Neural progenitor cell (in vitro differentiated cells): ENCODE measurements at regions not wholly inside any gene's neighbourhood (a gene's known extent, or its start where the extent isn't known, plus 50 kb on each side); places are given as distances from the start of the nearest gene placed in this dataset.

Experiments
- DNase-seq: peaks from one replicate; pipeline ENCODE4 v3.0.0-alpha.2; 2016; ENCODE audit warnings: low spot score
- H2AFZ ChIP-seq: fragments of 200-600 bp; sonication (generic); replicated peaks from 2 replicates; pipeline ENCODE4 v1.6.1; 2016; ENCODE audit warnings: antibody characterized with exemption
- H3F3A ChIP-seq: fragments of 200-600 bp; sonication (generic); 2 replicates; pipeline ENCODE4 v1.6.1; 2016; ENCODE audit warnings: antibody characterized with exemption, low read depth
- H3K27ac ChIP-seq: fragments of 200-600 bp; sonication (generic); 2 replicates; pipeline ENCODE4 v1.5.1; 2016; ENCODE audit warnings: mild to moderate bottlenecking
- H3K27me3 ChIP-seq: fragments of 200-600 bp; sonication (generic); 2 replicates; pipeline ENCODE4 v1.6.1; 2016; ENCODE audit warnings: mild to moderate bottlenecking, moderate library complexity
- H3K36me3 ChIP-seq: fragments of 200-600 bp; sonication (generic); 2 replicates; pipeline ENCODE4 v1.5.1; 2016
- H3K4me1 ChIP-seq: fragments of 200-600 bp; sonication (generic); 2 replicates; pipeline ENCODE4 v1.6.1; 2016; ENCODE audit warnings: mixed run types
- H3K4me2 ChIP-seq: fragments of 200-600 bp; sonication (generic); 2 replicates; pipeline ENCODE4 v1.6.1; 2016
- H3K4me3 ChIP-seq: fragments of 200-600 bp; sonication (generic); 2 replicates; pipeline ENCODE4 v1.5.1; 2016
- H3K79me2 ChIP-seq: fragments of 200-600 bp; sonication (generic); 2 replicates; pipeline ENCODE4 v1.6.1; 2016; ENCODE audit warnings: low read depth
- H3K9ac ChIP-seq: fragments of 200-600 bp; sonication (generic); 2 replicates; pipeline ENCODE4 v1.6.1; 2016
- H3K9me3 ChIP-seq: fragments of 200-600 bp; sonication (generic); 2 replicates; pipeline ENCODE4 v1.5.1; 2016; ENCODE audit warnings: low read depth
- H4K20me1 ChIP-seq: fragments of 200-600 bp; sonication (generic); 2 replicates; pipeline ENCODE4 v1.6.1; 2016; ENCODE audit warnings: low read depth
- H3K27ac Mint-ChIP-seq: 3 replicates; pipeline ENCODE4 v1.8.0; 2021; ENCODE audit warnings: mixed read lengths
- H3K27me3 Mint-ChIP-seq: 2 replicates; pipeline ENCODE4 v1.8.0; 2022; ENCODE audit warnings: low read depth, mild to moderate bottlenecking, inconsistent platforms, moderate library complexity, mixed read lengths; ENCODE audit not compliant: insufficient read depth
- H3K36me3 Mint-ChIP-seq: 3 replicates; pipeline ENCODE4 v1.8.0; 2021; ENCODE audit warnings: mixed read lengths
- H3K4me1 Mint-ChIP-seq: 3 replicates; pipeline ENCODE4 v1.8.0; 2021; ENCODE audit warnings: mixed read lengths
- H3K4me3 Mint-ChIP-seq: 3 replicates; pipeline ENCODE4 v1.8.0; 2021; ENCODE audit warnings: mild to moderate bottlenecking, moderate library complexity, mixed read lengths
- H3K9me3 Mint-ChIP-seq: 3 replicates; pipeline ENCODE4 v1.8.0; 2020; ENCODE audit warnings: mixed read lengths
- CTCF ChIP-seq: fragments of 200-600 bp; sonication (generic); IDR thresholded peaks from 2 replicates; pipeline ENCODE4 v1.5.1; 2017; ENCODE audit warnings: antibody characterized with exemption, mild to moderate bottlenecking
- EZH2 ChIP-seq: fragments of 200-600 bp; sonication (generic); IDR thresholded peaks from 2 replicates; pipeline ENCODE4 v1.6.1; 2017; ENCODE audit warnings: antibody characterized with exemption, mild to moderate bottlenecking, moderate library complexity
- EZH2phosphoT487 ChIP-seq: fragments of 200-600 bp; sonication (generic); IDR thresholded peaks from 2 replicates; pipeline ENCODE4 v1.6.1; 2017; ENCODE audit warnings: antibody characterized with exemption

- Histone ChIP-seq H3F3A (peaks cover 23% of the 10 kb centered on the region), H3K4me2 (peak overlapping the region; percentile 72), H3K4me1 (peaks cover 40% of the 10 kb centered on the region), H3K4me3 (peak overlapping the region; percentile 2), H3K36me3 (no peaks in the 10 kb centered on the region), H2AFZ (no peak overlapping the region), H3K79me2 (no peaks in the 10 kb centered on the region), H3K9ac (no peak overlapping the region), H4K20me1 (peaks cover 70% of the 10 kb centered on the region), H3K9me3 (no peaks in the 10 kb centered on the region), H3K27ac (no peak overlapping the region), H3K27me3 (peaks cover 100% of the 10 kb centered on the region)
- H3K36me3 Mint-ChIP-seq: peaks cover 1% of the 10 kb centered on the region
- peak overlapping the region; percentile 68 for H3K4me3 Mint-ChIP-seq
- H3K27me3 Mint-ChIP-seq: peaks cover 86% of the 10 kb centered on the region
- DNase-seq: peak; percentile 62
- H3K9me3 Mint-ChIP-seq: peaks cover 7% of the 10 kb centered on the region
- H3K27ac Mint-ChIP-seq: no peak overlapping the region
- TF ChIP-seq EZH2phosphoT487 (no peak), EZH2 (peak; percentile 54), CTCF (no peak)
- H3K4me1 Mint-ChIP-seq: peaks cover 25% of the 10 kb centered on the region
Observed at GRCh38 chr5:73300337-73301207, 127.6 kb downstream of the TMEM174 start.

GRCh38 chr5:73299665-73300336 is 126.8 kb downstream of the TMEM174 start:
- Mint-ChIP-seq H3K27ac (no peak overlapping the region), H3K4me1 (peaks cover 25% of the 10 kb centered on the region)
- peak; percentile 81 for DNase-seq

More at GRCh38 chr5:73299665-73300336, 126.8 kb downstream of the TMEM174 start:
- Histone ChIP-seq H3K36me3 (no peaks in the 10 kb centered on the region), H3K4me3 (peak overlapping the region; percentile 31), H3K9ac (no peak overlapping the region), H3K4me1 (peaks cover 40% of the 10 kb centered on the region), H3K27me3 (peaks cover 100% of the 10 kb centered on the region), H3K9me3 (no peaks in the 10 kb centered on the region), H2AFZ (no peak overlapping the region), H3F3A (peaks cover 23% of the 10 kb centered on the region), H3K79me2 (no peaks in the 10 kb centered on the region), H3K27ac (no peak overlapping the region), H3K4me2 (peak overlapping the region; percentile 72), H4K20me1 (peaks cover 74% of the 10 kb centered on the region)
- TF ChIP-seq EZH2phosphoT487 (peak; percentile 35), EZH2 (peak; percentile 15), CTCF (no peak)
- H3K27me3 Mint-ChIP-seq: peaks cover 79% of the 10 kb centered on the region
- H3K4me3 Mint-ChIP-seq: peak overlapping the region; percentile 68
- peaks cover 5% of the 10 kb centered on the region for H3K9me3 Mint-ChIP-seq
- peaks cover 1% of the 10 kb centered on the region for H3K36me3 Mint-ChIP-seq
